ENCODE measurements at regions not wholly inside any gene's neighbourhood (a gene's known extent, or its start where the extent isn't known, plus 50 kb on each side); places are given as distances from the start of the nearest gene placed in this dataset.

DNA sequence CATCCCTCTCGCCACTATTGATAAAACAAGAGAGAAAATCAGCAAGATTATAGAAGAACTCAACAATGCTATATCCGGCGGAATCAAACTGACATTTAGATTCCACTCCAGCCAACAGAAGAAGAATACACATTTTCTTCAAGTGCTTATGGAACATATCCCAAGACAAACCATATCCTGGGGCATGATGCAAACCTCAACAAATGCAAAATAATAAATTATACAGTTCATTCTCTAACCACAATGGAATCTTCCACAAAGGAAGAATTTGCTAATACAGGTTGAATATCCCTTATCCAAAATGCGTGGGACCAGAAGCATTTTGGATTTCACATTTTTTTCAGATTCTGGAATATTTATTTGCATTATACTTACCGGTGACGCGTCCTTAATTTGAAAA is 51.4 kb upstream of the YPEL5 start:
- TF ChIP-seq, protein P1, sequence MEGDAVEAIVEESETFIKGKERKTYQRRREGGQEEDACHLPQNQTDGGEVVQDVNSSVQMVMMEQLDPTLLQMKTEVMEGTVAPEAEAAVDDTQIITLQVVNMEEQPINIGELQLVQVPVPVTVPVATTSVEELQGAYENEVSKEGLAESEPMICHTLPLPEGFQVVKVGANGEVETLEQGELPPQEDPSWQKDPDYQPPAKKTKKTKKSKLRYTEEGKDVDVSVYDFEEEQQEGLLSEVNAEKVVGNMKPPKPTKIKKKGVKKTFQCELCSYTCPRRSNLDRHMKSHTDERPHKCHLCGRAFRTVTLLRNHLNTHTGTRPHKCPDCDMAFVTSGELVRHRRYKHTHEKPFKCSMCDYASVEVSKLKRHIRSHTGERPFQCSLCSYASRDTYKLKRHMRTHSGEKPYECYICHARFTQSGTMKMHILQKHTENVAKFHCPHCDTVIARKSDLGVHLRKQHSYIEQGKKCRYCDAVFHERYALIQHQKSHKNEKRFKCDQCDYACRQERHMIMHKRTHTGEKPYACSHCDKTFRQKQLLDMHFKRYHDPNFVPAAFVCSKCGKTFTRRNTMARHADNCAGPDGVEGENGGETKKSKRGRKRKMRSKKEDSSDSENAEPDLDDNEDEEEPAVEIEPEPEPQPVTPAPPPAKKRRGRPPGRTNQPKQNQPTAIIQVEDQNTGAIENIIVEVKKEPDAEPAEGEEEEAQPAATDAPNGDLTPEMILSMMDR (IDR thresholded peaks at IDR 0.05): no peak
- TF ChIP-seq POLR2AphosphoS5 (IDR thresholded peaks at IDR 0.05): no peak
